ENCODE measurements at regions not wholly inside any gene's neighbourhood (a gene's known extent, or its start where the extent isn't known, plus 50 kb on each side); places are given as distances from the start of the nearest gene placed in this dataset.

DNA sequence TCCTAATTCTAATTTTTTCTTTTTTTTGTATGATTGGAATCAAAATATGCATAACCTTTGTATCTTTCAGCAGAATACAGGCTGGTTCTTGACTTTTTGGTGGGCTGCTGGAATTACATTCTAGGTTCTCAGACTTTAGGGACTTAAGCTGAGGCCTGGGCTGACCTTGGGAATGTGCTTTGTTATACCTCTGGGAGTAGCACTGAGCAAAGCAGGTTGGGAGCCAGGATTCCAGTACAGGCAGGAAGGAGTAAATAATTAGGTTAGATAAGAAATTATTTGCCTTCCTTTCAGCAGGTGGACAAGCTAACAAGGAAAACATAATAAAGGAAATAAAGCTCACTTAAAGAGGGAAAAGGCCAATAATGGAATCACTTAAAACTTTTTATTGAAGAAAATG lies 49.9 kb upstream of the SLC4A4 start:
- TF ChIP-seq, protein P1, sequence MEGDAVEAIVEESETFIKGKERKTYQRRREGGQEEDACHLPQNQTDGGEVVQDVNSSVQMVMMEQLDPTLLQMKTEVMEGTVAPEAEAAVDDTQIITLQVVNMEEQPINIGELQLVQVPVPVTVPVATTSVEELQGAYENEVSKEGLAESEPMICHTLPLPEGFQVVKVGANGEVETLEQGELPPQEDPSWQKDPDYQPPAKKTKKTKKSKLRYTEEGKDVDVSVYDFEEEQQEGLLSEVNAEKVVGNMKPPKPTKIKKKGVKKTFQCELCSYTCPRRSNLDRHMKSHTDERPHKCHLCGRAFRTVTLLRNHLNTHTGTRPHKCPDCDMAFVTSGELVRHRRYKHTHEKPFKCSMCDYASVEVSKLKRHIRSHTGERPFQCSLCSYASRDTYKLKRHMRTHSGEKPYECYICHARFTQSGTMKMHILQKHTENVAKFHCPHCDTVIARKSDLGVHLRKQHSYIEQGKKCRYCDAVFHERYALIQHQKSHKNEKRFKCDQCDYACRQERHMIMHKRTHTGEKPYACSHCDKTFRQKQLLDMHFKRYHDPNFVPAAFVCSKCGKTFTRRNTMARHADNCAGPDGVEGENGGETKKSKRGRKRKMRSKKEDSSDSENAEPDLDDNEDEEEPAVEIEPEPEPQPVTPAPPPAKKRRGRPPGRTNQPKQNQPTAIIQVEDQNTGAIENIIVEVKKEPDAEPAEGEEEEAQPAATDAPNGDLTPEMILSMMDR (IDR thresholded peaks at IDR 0.05), result no peak
- no peak for TF ChIP-seq POLR2A (IDR thresholded peaks at IDR 0.05)
